ENCODE measurements at regions not wholly inside any gene's neighbourhood (a gene's known extent, or its start where the extent isn't known, plus 50 kb on each side); places are given as distances from the start of the nearest gene placed in this dataset.

GRCh38 chr1:234665975-234666605 lies 56.1 kb upstream of the IRF2BP2 start:
- Mint-ChIP-seq H3K27ac (no peak overlapping the region), H3K27me3 (ENCODE audit: low read depth in 3 of 3) (peaks cover 4 to 9% (median 4%) of the 10 kb centered on the region in 3 donors), H3K4me1 (peaks cover 4 to 10% of the 10 kb centered on the region in 2 donors), H3K4me3 (no peak overlapping the region), H3K36me3 (no peaks in the 10 kb centered on the region), H3K9me3 (no peaks in the 10 kb centered on the region)
- DNase-seq = no peak

GRCh38 chr1:234662148-234662547 lies 52.2 kb upstream of the IRF2BP2 start:
- Mint-ChIP-seq H3K4me1 (peaks cover 4 to 10% of the 10 kb centered on the region in 2 donors), H3K36me3 (no peaks in the 10 kb centered on the region), H3K9me3 (no peaks in the 10 kb centered on the region), H3K27ac (no peak overlapping the region), H3K27me3 (ENCODE audit: low read depth in 3 of 3) (peaks cover 2 to 9% (median 5%) of the 10 kb centered on the region in 3 donors), H3K4me3 (no peak overlapping the region)
- DNase-seq = no peak

GRCh38 chr1:234661317-234661928 lies 51.4 kb upstream of the IRF2BP2 start:
- peak overlapping the region in 1 of 6 donors; percentile 34 for H3K27ac Mint-ChIP-seq
- no peaks in the 10 kb centered on the region for H3K9me3 Mint-ChIP-seq
- H3K4me3 Mint-ChIP-seq = no peak overlapping the region

GRCh38 chr1:234660536-234661316 lies 50.7 kb upstream of the IRF2BP2 start:
- no peak overlapping the region for H3K27ac Mint-ChIP-seq
- H3K27me3 Mint-ChIP-seq (ENCODE audit: low read depth in 3 of 3) = peaks cover 3 to 6% (median 4%) of the 10 kb centered on the region in 3 donors
- H3K9me3 Mint-ChIP-seq = no peaks in the 10 kb centered on the region
- no peak overlapping the region for H3K4me3 Mint-ChIP-seq
- peaks cover 0 to 2% of the 10 kb centered on the region in 2 donors for H3K4me1 Mint-ChIP-seq
- no peak for DNase-seq
- H3K36me3 Mint-ChIP-seq = no peaks in the 10 kb centered on the region

More at GRCh38 chr1:234661317-234661928, 51.4 kb upstream of the IRF2BP2 start:
- no peak for DNase-seq
- Mint-ChIP-seq H3K36me3 (no peaks in the 10 kb centered on the region), H3K27me3 (ENCODE audit: low read depth in 3 of 3) (peaks cover 4 to 9% (median 5%) of the 10 kb centered on the region in 3 donors), H3K4me1 (peaks cover 4 to 9% of the 10 kb centered on the region in 2 donors)
